ENCODE measurements at regions not wholly inside any gene's neighbourhood (a gene's known extent, or its start where the extent isn't known, plus 50 kb on each side); places are given as distances from the start of the nearest gene placed in this dataset.

DNA sequence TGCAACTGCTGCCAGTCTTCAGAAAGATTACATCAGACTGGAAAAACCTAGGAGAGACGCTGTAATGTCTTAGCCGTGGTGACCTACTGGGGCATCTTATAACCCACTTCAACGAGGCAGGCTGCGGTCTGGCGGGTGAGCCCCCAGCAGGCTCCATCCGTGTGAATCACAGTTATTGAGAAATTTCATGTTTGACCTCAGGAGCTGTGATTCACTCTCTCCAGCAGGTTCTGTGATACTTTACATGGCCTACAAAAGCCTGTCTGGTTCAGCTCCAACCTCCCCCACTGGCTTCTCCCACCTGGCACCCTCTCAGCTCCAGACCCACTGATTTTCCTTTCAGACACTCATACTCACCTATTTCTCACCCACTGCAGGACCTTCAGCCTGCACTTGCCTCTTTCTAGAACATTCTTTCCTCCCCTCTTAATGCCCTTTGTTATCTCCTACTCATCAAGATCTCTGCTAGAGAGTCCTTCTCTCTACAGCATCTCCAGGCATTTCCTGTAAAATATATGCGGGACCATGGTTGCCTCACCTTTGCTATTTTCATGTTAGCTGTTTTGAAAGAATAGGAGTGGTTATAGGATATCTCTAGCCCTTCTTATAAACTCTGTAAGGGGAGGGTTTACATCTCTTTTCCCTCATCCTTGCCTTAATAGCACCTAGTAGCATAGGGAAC, 227.9 kb downstream of the MAF start:
- FAIRE-seq (no peak), ATAC-seq (no peak), DNase-seq (ENCODE audit: extremely low read depth in 1 of 4, low spot score in 3 of 4) (no peak)
- no peak overlapping the region for H3K9ac ChIP-seq (ENCODE audit: insufficient read depth in 1 of 2, low read depth in 2 of 2, low read length in 2 of 2)
- no TSS peak for BruUV-seq (replicated peaks)
- no peak overlapping the region for H3K4me3 ChIP-seq
- H3K36me3 ChIP-seq (ENCODE audit: control insufficient read depth, insufficient read depth, low read length) = no peaks in the 10 kb centered on the region
- H3K79me2 ChIP-seq (ENCODE audit: control insufficient read depth, insufficient read depth, low read length) = no peaks in the 10 kb centered on the region
- no peaks in the 10 kb centered on the region for H3K4me1 ChIP-seq (replicated peaks in 1 of 2; ENCODE audit: control insufficient read depth in 2 of 2, insufficient read depth in 2 of 2, low read length in 2 of 2)
- no peaks in the 10 kb centered on the region for H4K20me1 ChIP-seq (replicated peaks; ENCODE audit: control insufficient read depth, insufficient read depth, low read length)
- no peak for TF ChIP-seq ZBTB5 (IDR thresholded peaks at IDR 0.05)
- TF ChIP-seq KDM1A (IDR thresholded peaks at IDR 0.05) = no peak
- TF ChIP-seq PTBP1 (IDR thresholded peaks at IDR 0.05; ENCODE audit: low read depth, low read length) = no peak
- no peak for TF ChIP-seq ZKSCAN1 (IDR thresholded peaks at IDR 0.05; ENCODE audit: low read depth, low read length)
- TF ChIP-seq HDGF (IDR thresholded peaks at IDR 0.05) = no peak
- TF ChIP-seq SMAD4 (CRISPR knock-in tag; conservative IDR thresholded peaks at IDR 0.05) = no peak
- no peak for TF ChIP-seq SMAD2 (IDR thresholded peaks at IDR 0.05; ENCODE audit: low read depth, low read length)
- TF ChIP-seq ZNF282 (CRISPR knock-in tag; IDR thresholded peaks at IDR 0.05) = no peak
- no peak for TF ChIP-seq HES1 (IDR thresholded peaks at IDR 0.05; ENCODE audit: low read depth)
- TF ChIP-seq, protein P1, sequence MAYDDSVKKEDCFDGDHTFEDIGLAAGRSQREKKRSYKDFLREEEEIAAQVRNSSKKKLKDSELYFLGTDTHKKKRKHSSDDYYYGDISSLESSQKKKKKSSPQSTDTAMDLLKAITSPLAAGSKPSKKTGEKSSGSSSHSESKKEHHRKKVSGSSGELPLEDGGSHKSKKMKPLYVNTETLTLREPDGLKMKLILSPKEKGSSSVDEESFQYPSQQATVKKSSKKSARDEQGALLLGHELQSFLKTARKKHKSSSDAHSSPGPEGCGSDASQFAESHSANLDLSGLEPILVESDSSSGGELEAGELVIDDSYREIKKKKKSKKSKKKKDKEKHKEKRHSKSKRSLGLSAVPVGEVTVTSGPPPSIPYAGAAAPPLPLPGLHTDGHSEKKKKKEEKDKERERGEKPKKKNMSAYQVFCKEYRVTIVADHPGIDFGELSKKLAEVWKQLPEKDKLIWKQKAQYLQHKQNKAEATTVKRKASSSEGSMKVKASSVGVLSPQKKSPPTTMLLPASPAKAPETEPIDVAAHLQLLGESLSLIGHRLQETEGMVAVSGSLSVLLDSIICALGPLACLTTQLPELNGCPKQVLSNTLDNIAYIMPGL (CRISPR knock-in tag; IDR thresholded peaks at IDR 0.05) = no peak
- no peak for TF ChIP-seq L3MBTL2 (IDR thresholded peaks at IDR 0.05)
- TF ChIP-seq CHCHD3 (CRISPR knock-in tag; IDR thresholded peaks at IDR 0.05) = no peak
- no peak for TF ChIP-seq ZKSCAN8 (CRISPR knock-in tag; IDR thresholded peaks at IDR 0.05)
- TF ChIP-seq TARDBP (IDR thresholded peaks at IDR 0.05) = no peak
- no peak for TF ChIP-seq CC2D1A (IDR thresholded peaks at IDR 0.05)
- no peak overlapping the region for H3K4me2 ChIP-seq (ENCODE audit: insufficient read depth, low read length)
- H2AFZ ChIP-seq (ENCODE audit: low read depth, low read length) = no peak overlapping the region
- H3K9me1 ChIP-seq (ENCODE audit: control insufficient read depth, insufficient read depth, low read length) = no peaks in the 10 kb centered on the region
- WGBS (ENCODE audit: insufficient coverage, low coverage, missing lambda C conversion rate) = 0% methylated on average over 7 of the region's 7 CpGs
- ChIA-PET CTCF (ENCODE audit: low intra/inter-chr PET ratio) (no interaction called here), POLR2A (interaction anchor here (0.9 kb wide), 1 partner anchor 14 kb away, joined by 4 read pairs; no protein-coding TSS in a partner anchor)
- in situ Hi-C loops (cut with MboI) = no loop called here
- H3K9me3 ChIP-seq (replicated peaks; ENCODE audit: control insufficient read depth, insufficient read depth, low read depth, low read length) = no peaks in the 10 kb centered on the region
- H3K27me3 ChIP-seq (ENCODE audit: control insufficient read depth in 2 of 2, insufficient read depth in 2 of 2, low read length in 2 of 2) = peaks cover 0 to 3% of the 10 kb centered on the region in 2 experiments; a peak in 2 of 5 replicates
- intact Hi-C loops (cut with micrococcal nuclease) = no loop called here
- H3K27ac ChIP-seq (ENCODE audit: extremely low read depth, low read depth, low read length) = no peak overlapping the region
